ENCODE measurements at regions not wholly inside any gene's neighbourhood (a gene's known extent, or its start where the extent isn't known, plus 50 kb on each side); places are given as distances from the start of the nearest gene placed in this dataset.
"Not testable (repeated sequence)": the region's sequence is repeated elsewhere in the genome, so short reads cannot be mapped to it uniquely, and the experiment has no call there.

DNA sequence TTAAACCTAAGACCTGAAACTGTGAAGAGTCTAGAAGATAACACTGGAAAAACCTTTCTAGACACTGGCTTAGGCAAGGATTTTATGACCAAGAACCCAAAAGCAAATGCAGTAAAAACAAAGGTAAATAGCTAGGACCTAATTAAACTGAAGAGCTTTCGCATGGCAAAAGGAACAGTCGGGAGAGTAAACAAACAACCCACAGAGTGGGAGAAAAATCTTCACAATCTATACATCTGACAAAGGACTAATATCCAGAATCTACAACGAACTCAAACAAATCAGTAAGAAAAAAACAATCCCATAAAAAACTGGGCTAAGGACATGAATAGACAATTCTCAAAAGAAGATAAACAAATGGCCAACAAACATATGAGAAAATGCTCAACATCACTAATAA lies 64.4 kb upstream of the MED14 start:
- H3K4me3 ChIP-seq; H3K79me2 ChIP-seq (ENCODE audit: control insufficient read depth, insufficient read depth, low read length); ATAC-seq; H3K4me2 ChIP-seq (ENCODE audit: control insufficient read depth, insufficient read depth); SMC1A ChIA-PET (ENCODE audit: uncharacterized antibody, unreplicated experiment); H3K27me3 ChIP-seq (replicated peaks in 1 of 2; ENCODE audit: control insufficient read depth in 2 of 2, insufficient read depth in 2 of 2, low read length in 1 of 2); H3K27ac ChIP-seq (ENCODE audit: control insufficient read depth, insufficient read depth); in situ Hi-C loops (cut with MboI); BruUV-seq (replicated peaks); FAIRE-seq; H4K20me1 ChIP-seq (ENCODE audit: control insufficient read depth, insufficient read depth); RAD21 ChIA-PET (ENCODE audit: unreplicated experiment); H3K9ac ChIP-seq (ENCODE audit: control insufficient read depth, insufficient read depth, low read length); POLR2A ChIA-PET; H2AFZ ChIP-seq (ENCODE audit: control insufficient read depth, low read depth, low read length); H3K36me3 ChIP-seq (ENCODE audit: control insufficient read depth in 2 of 2, insufficient read depth in 2 of 2, low read length in 1 of 2); H3K9me3 ChIP-seq (replicated peaks; ENCODE audit: control insufficient read depth, insufficient read depth, low read length); H3K4me1 ChIP-seq (ENCODE audit: control insufficient read depth, insufficient read depth, low read length); CTCF ChIA-PET; DNase-seq (ENCODE audit: low read depth, low spot score); intact Hi-C loops (cut with micrococcal nuclease; ENCODE audit: unreplicated experiment): not testable (repeated sequence)
- WGBS (ENCODE audit: insufficient coverage, insufficient replicate concordance, low lambda C conversion rate, missing lambda C conversion rate): 80% methylated on average over 3 of the region's 3 CpGs

DNA sequence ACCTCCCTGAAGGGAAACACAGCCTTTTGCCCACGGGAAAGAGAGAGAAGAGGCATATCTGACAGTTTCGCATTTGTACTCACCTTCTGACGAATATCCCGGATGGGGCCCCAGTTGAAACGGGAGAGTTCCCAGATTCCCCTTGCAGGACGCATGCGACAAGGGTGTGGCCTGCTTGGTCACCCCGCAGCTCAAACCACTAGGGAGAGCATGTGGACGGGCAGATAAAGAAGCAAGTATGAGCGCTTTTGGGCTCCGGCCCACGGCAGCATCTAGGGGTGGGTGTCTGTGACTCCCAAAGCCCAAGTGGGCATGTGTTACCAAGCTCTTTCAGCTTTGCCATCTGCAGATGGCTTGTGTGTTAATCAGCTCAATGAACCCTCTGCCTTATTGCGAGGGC lies 70.1 kb upstream of the MED14 start:
- CTCF ChIA-PET: interaction anchor here (0.8 kb wide), 1 partner anchor 12 kb away, joined by 3 read pairs; no protein-coding TSS in a partner anchor
- Histone ChIP-seq H3K4me2 (ENCODE audit: control insufficient read depth, insufficient read depth) (no peak overlapping the region), H3K9me3 (replicated peaks; ENCODE audit: control insufficient read depth, insufficient read depth, low read length) (no peaks in the 10 kb centered on the region; the same call in 2 of the 3 replicates), H3K9ac (ENCODE audit: control insufficient read depth, insufficient read depth, low read length) (no peak overlapping the region), H3K36me3 (ENCODE audit: control insufficient read depth in 2 of 2, insufficient read depth in 2 of 2, low read length in 1 of 2) (no peaks in the 10 kb centered on the region), H3K27ac (ENCODE audit: control insufficient read depth, insufficient read depth) (no peak overlapping the region), H3K79me2 (ENCODE audit: control insufficient read depth, insufficient read depth, low read length) (no peaks in the 10 kb centered on the region), H4K20me1 (ENCODE audit: control insufficient read depth, insufficient read depth) (no peaks in the 10 kb centered on the region), H2AFZ (ENCODE audit: control insufficient read depth, low read depth, low read length) (no peak overlapping the region), H3K27me3 (replicated peaks in 1 of 2; ENCODE audit: control insufficient read depth in 2 of 2, insufficient read depth in 2 of 2, low read length in 1 of 2) (no peaks in the 10 kb centered on the region; a peak in 2 of 4 replicates), H3K4me3 (no peak overlapping the region), H3K4me1 (ENCODE audit: control insufficient read depth, insufficient read depth, low read length) (no peaks in the 10 kb centered on the region)
- SMC1A ChIA-PET (ENCODE audit: uncharacterized antibody, unreplicated experiment): no interaction called here
- in situ Hi-C loops (cut with MboI): no loop called here
- FAIRE-seq: no peak
- ATAC-seq: no peak
- DNase-seq (ENCODE audit: low read depth, low spot score): no peak
- RAD21 ChIA-PET (ENCODE audit: unreplicated experiment): no interaction called here
- 80% methylated on average over 13 of the region's 13 CpGs for WGBS (ENCODE audit: insufficient coverage, insufficient replicate concordance, low lambda C conversion rate, missing lambda C conversion rate)
- BruUV-seq (replicated peaks): no TSS peak
- TF ChIP-seq ZBTB40 (IDR thresholded peaks at IDR 0.05; ENCODE audit: borderline replicate concordance) (no peak), WRNIP1 (IDR thresholded peaks at IDR 0.05; ENCODE audit: borderline replicate concordance, low read depth, low read length) (no peak), MYB (IDR thresholded peaks at IDR 0.05; ENCODE audit: borderline replicate concordance, low read depth, low read length) (no peak)
- TF ChIP-seq, protein P1, sequence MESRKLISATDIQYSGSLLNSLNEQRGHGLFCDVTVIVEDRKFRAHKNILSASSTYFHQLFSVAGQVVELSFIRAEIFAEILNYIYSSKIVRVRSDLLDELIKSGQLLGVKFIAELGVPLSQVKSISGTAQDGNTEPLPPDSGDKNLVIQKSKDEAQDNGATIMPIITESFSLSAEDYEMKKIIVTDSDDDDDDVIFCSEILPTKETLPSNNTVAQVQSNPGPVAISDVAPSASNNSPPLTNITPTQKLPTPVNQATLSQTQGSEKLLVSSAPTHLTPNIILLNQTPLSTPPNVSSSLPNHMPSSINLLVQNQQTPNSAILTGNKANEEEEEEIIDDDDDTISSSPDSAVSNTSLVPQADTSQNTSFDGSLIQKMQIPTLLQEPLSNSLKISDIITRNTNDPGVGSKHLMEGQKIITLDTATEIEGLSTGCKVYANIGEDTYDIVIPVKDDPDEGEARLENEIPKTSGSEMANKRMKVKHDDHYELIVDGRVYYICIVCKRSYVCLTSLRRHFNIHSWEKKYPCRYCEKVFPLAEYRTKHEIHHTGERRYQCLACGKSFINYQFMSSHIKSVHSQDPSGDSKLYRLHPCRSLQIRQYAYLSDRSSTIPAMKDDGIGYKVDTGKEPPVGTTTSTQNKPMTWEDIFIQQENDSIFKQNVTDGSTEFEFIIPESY (IDR thresholded peaks at IDR 0.05): no peak
- POLR2A ChIA-PET: interaction anchor here (0.5 kb wide), 1 partner anchor 272 kb away, joined by 4 read pairs; no protein-coding TSS in a partner anchor
- intact Hi-C loops (cut with micrococcal nuclease; ENCODE audit: unreplicated experiment): no loop called here
